HG02885 (cell line): ENCODE measurements at regions not wholly inside any gene's neighbourhood (a gene's known extent, or its start where the extent isn't known, plus 50 kb on each side); places are given as distances from the start of the nearest gene placed in this dataset.
"Not testable (repeated sequence)": the region's sequence is repeated elsewhere in the genome, so short reads cannot be mapped to it uniquely, and the experiment has no call there.

ENCODE experiments used
- ATAC-seq: cut with Tn5 transposase; IDR thresholded peaks from one replicate; pipeline ENCODE4 v1.9.1; 2021; ENCODE audit warnings: mild to moderate bottlenecking; ENCODE audit not compliant: unreplicated experiment, poor library complexity

- ATAC-seq = no peak
Measured at GRCh38 chr12:69168363-69168762, 71.0 kb upstream of the CPSF6 start.

DNA sequence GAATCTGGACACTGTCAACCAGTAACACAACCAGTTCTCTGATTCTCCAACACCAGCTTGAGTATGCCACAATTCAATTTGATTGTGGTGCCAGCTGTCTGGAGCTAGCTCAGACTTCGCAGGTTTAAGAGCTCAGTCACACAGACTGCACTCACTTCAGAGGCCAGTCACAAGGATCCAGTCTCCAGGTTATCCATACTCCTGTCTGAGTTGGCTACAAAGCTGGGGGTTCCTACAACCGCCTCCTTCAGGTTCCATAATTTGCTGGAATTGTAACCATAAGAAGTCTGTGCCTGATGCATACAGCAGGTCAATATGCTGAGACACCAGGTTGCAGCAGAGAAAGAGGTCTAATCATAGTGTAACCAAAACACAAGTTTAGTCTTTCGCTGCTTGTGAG, 70.5 kb upstream of the CPSF6 start:
- ATAC-seq = no peak

- ATAC-seq = no peak
Measured at GRCh38 chr12:69170293-69170692, 69.1 kb upstream of the CPSF6 start.

GRCh38 chr12:69171881-69172280, 67.5 kb upstream of the CPSF6 start:
- ATAC-seq = no peak

DNA sequence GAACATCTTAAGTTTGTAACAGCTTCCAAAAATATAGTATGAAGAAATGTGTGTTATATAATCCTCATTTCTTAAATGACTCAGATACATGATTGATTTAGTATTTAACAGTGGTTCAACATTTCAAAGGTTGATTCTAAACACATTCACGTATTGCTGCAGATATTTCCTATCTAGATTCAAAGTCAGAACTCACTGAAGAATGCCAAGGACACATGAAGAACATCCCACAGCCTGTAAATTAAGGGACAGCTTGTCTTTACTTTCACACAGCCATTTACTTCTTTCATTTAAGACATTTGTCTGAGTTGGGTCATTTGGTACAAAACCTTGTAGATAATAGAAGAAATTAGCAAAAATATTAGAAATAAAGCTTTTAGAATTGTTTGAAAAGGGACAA, 66.9 kb upstream of the CPSF6 start:
- ATAC-seq = no peak

- ATAC-seq = no peak
Measured at GRCh38 chr12:69173368-69173767, 66.0 kb upstream of the CPSF6 start.

GRCh38 chr12:69179786-69180185, 59.6 kb upstream of the CPSF6 start:
- no peak for ATAC-seq

DNA sequence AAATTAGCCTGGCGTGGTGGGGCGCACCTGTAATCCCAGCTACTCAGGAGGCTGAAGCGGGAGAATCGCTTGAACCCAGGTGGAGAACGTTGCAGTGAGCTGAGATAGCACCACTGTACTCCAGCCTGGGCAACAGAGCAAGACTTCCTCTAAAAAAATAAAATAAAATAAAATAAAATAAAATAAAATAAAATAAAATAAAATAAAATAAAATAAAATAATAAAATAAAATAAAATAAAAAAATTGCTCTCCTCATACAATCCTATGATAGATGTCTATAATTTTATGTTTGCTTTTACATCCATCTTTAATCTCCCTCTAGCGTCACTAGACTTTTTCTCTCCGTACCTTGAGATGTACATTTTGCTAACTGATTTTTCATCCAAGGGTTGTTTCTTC, 51.8 kb upstream of the CPSF6 start:
- ATAC-seq = not testable (repeated sequence)

DNA sequence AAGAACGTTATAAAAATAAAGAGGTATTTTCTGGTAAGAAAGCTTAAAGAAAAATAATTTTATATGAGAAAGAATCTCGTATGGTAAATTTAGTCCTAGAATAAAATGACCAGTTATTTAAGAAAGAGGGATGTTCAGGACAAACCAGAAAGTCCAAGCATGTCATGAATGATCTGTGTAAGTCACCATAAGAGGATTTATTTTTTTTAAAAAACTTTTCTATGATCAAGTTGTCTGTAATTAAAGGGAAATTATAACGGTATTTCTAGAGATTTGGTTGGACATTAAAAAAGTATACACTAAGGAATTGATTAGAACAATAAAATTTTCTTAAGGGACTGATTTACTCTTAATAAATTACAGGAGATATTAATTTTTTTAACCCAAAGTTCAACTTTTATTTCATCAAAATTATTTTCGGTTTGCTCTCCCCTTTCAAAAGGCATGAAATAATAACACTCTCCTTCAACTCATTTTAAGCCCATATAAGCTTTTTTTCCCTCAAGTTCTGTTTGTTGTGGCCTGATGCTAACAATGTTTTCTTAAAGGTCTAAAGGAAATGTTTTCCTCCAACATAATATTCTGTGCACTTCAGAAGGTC, 49.9 kb upstream of the CPSF6 start:
- no peak for ATAC-seq
